H9 (cell line): ENCODE measurements at regions not wholly inside any gene's neighbourhood (a gene's known extent, or its start where the extent isn't known, plus 50 kb on each side); places are given as distances from the start of the nearest gene placed in this dataset.

Source experiments
- DNase-seq: peaks from one replicate; pipeline ENCODE4 v3.0.0-alpha.2; 2017
- H2AFZ ChIP-seq: one replicate; pipeline ENCODE4 v1.6.1; 2013; ENCODE audit warnings: mild to moderate bottlenecking, low read length, control low read depth, moderate library complexity
- H2AK5ac ChIP-seq: 2 replicates; pipeline ENCODE4 v1.6.1; 2013; ENCODE audit warnings: low read length, control low read depth, mixed read lengths; ENCODE audit not compliant: insufficient read length
- H2BK120ac ChIP-seq: one replicate; pipeline ENCODE4 v1.6.1; 2013; ENCODE audit warnings: low read depth, mild to moderate bottlenecking, low read length, control low read depth, inconsistent platforms; ENCODE audit not compliant: poor library complexity, severe bottlenecking
- H2BK12ac ChIP-seq: 2 replicates; pipeline ENCODE4 v1.6.1; 2013; ENCODE audit warnings: low read length, control low read depth, mixed read lengths, low read depth; ENCODE audit not compliant: insufficient read length
- H2BK15ac ChIP-seq: 2 replicates; pipeline ENCODE4 v1.6.1; 2013; ENCODE audit warnings: low read depth, low read length, control low read depth
- H2BK20ac ChIP-seq: one replicate; pipeline ENCODE4 v1.6.1; 2013; ENCODE audit warnings: low read depth, mild to moderate bottlenecking, low read length, control low read depth, inconsistent platforms; ENCODE audit not compliant: poor library complexity, severe bottlenecking
- H2BK5ac ChIP-seq: 2 replicates; pipeline ENCODE4 v1.6.1; 2013; ENCODE audit warnings: low read length, control low read depth, mixed read lengths; ENCODE audit not compliant: insufficient read length
- H3K14ac ChIP-seq: 2 replicates; pipeline ENCODE4 v1.6.1; 2013; ENCODE audit warnings: low read length, control low read depth; ENCODE audit not compliant: insufficient read depth
- H3K18ac ChIP-seq: 2 replicates; pipeline ENCODE4 v1.6.1; 2013; ENCODE audit warnings: low read depth, mild to moderate bottlenecking, mixed read lengths, low read length, control low read depth; ENCODE audit not compliant: insufficient read length
- H3K23ac ChIP-seq: 2 replicates; pipeline ENCODE4 v1.6.1; 2013; ENCODE audit warnings: low read length, control low read depth, mixed read lengths, low read depth; ENCODE audit not compliant: insufficient read length
- H3K23me2 ChIP-seq: 2 replicates; pipeline ENCODE4 v1.6.1; 2013; ENCODE audit warnings: low read depth, mild to moderate bottlenecking, mixed read lengths, low read length, control low read depth; ENCODE audit not compliant: insufficient read length, poor library complexity, severe bottlenecking
- H3K27ac ChIP-seq: 2 replicates; pipeline ENCODE4 v1.5.1; 2013; ENCODE audit warnings: low read length, control low read depth, mixed read lengths, low read depth; ENCODE audit not compliant: insufficient read length
- H3K27me3 ChIP-seq: 2 replicates; pipeline ENCODE4 v1.6.1; 2013; ENCODE audit warnings: low read length, control low read depth, inconsistent platforms; ENCODE audit not compliant: insufficient read depth
- H3K4ac ChIP-seq: 2 replicates; pipeline ENCODE4 v1.6.1; 2013; ENCODE audit warnings: low read depth, mild to moderate bottlenecking, control low read depth, inconsistent platforms, low read length, moderate library complexity
- H3K4me1 ChIP-seq: 2 replicates; pipeline ENCODE4 v1.6.1; 2013; ENCODE audit warnings: low read length, control low read depth, inconsistent platforms; ENCODE audit not compliant: insufficient read depth
- H3K4me2 ChIP-seq: 2 replicates; pipeline ENCODE4 v1.6.1; 2013; ENCODE audit warnings: low read length, control low read depth, mixed read lengths; ENCODE audit not compliant: insufficient read length, insufficient read depth
- H3K56ac ChIP-seq: 2 replicates; pipeline ENCODE4 v1.6.1; 2013; ENCODE audit warnings: low read depth, mild to moderate bottlenecking, mixed read lengths, low read length, control low read depth; ENCODE audit not compliant: insufficient read length
- H3K79me1 ChIP-seq: 2 replicates; pipeline ENCODE4 v1.6.1; 2013; ENCODE audit warnings: low read depth, mild to moderate bottlenecking, moderate library complexity, low read length, control low read depth, inconsistent platforms; ENCODE audit not compliant: insufficient read depth, poor library complexity, severe bottlenecking
- H3K79me2 ChIP-seq: 2 replicates; pipeline ENCODE4 v1.6.1; 2013; ENCODE audit warnings: low read length, control low read depth, inconsistent platforms; ENCODE audit not compliant: insufficient read depth
- H3K9ac ChIP-seq: 2 replicates; pipeline ENCODE4 v1.6.1; 2013; ENCODE audit warnings: low read length, control low read depth, mixed read lengths; ENCODE audit not compliant: insufficient read length; ENCODE audit errors: extremely low read depth
- H3K9me3 ChIP-seq: one replicate; pipeline ENCODE4 v1.6.1; 2013; ENCODE audit warnings: low read depth, low read length, inconsistent platforms; ENCODE audit not compliant: control insufficient read depth
- H3T11ph ChIP-seq: one replicate; pipeline ENCODE4 v1.6.1; 2013; ENCODE audit warnings: mild to moderate bottlenecking, low read length, control low read depth, inconsistent platforms
- H4K20me1 ChIP-seq: one replicate; pipeline ENCODE4 v1.6.1; 2013; ENCODE audit not compliant: control insufficient read depth, insufficient read length, insufficient read depth
- H4K5ac ChIP-seq: 2 replicates; pipeline ENCODE4 v1.6.1; 2013; ENCODE audit warnings: low read depth, mild to moderate bottlenecking, mixed read lengths, low read length, control low read depth; ENCODE audit not compliant: insufficient read length
- H4K8ac ChIP-seq: replicated peaks from 2 replicates; pipeline ENCODE4 v1.6.1; 2013; ENCODE audit warnings: low read length, control low read depth, mixed read lengths, low read depth; ENCODE audit not compliant: insufficient read length
- H4K91ac ChIP-seq: 2 replicates; pipeline ENCODE4 v1.6.1; 2013; ENCODE audit warnings: low read depth, mild to moderate bottlenecking, moderate library complexity, mixed read lengths, low read length, control low read depth; ENCODE audit not compliant: insufficient read length
- H3K27ac Mint-ChIP-seq, 3 experiments: 2 replicates in 2 of 3; 3 replicates in 1 of 3; pipeline ENCODE4 v1.8.0; 2020 to 2021; ENCODE audit warnings: mixed read lengths in 3 of 3, mild to moderate bottlenecking in 1 of 3, moderate library complexity in 1 of 3
- H3K27me3 Mint-ChIP-seq: 2 replicates; pipeline ENCODE4 v1.8.0; 2021; ENCODE audit warnings: low read depth, mild to moderate bottlenecking, moderate library complexity, mixed read lengths
- H3K36me3 Mint-ChIP-seq, 3 experiments: 2 replicates in 2 of 3; 3 replicates in 1 of 3; pipeline ENCODE4 v1.8.0; 2020 to 2021; ENCODE audit warnings: low read depth in 3 of 3, mixed read lengths in 3 of 3; ENCODE audit not compliant: insufficient read depth in 1 of 3
- H3K4me1 Mint-ChIP-seq, 2 experiments: 2 replicates each; pipeline ENCODE4 v1.8.0; 2020; ENCODE audit warnings: mixed read lengths in 2 of 2
- H3K4me3 Mint-ChIP-seq, 2 experiments: 2 replicates in 1 of 2; 3 replicates in 1 of 2; pipeline ENCODE4 v1.8.0; 2020 to 2021; ENCODE audit warnings: mild to moderate bottlenecking in 2 of 2, mixed read lengths in 2 of 2, moderate library complexity in 1 of 2
- H3K9me3 Mint-ChIP-seq, 2 experiments: 2 replicates in 1 of 2; 3 replicates in 1 of 2; pipeline ENCODE4 v1.8.0; 2020; ENCODE audit warnings: mild to moderate bottlenecking in 2 of 2, mixed read lengths in 2 of 2, moderate library complexity in 1 of 2
- CTCF ChIP-seq: fragments of 200-600 bp; sonication (generic); conservative IDR thresholded peaks from 3 replicates; pipeline ENCODE4 v1.8.0; 2021; ENCODE audit warnings: antibody characterized with exemption, mild to moderate bottlenecking
- WGBS: extraction: QIAGEN DNeasy Blood & Tissue Kit; methylation state at CpG from one replicate; pipeline ENCODE4 v1.1.7; 2013; ENCODE audit warnings: missing lambda C conversion rate, low lambda C conversion rate, mixed read lengths; ENCODE audit not compliant: insufficient read length; ENCODE audit errors: extremely low coverage; 5-methylcytosine and 5-hydroxymethylcytosine counted together

GRCh38 chr20:19129306-19129705 is 83.1 kb upstream of the SLC24A3 start:
- no peak overlapping the region for H2BK120ac ChIP-seq
- H3K4me2 ChIP-seq = no peak overlapping the region
- no peaks in the 10 kb centered on the region for H3K27me3 ChIP-seq
- no peak overlapping the region for H3K27ac ChIP-seq
- Mint-ChIP-seq H3K4me3 (no peak overlapping the region), H3K27me3 (peaks cover 2% of the 10 kb centered on the region), H3K36me3 (no peaks in the 10 kb centered on the region; a peak in 1 of 7 replicates), H3K4me1 (peaks cover 0 to 4% of the 10 kb centered on the region in 2 experiments; a peak in 1 of 4 replicates), H3K9me3 (peaks cover 0 to 2% of the 10 kb centered on the region in 2 experiments; a peak in 3 of 5 replicates), H3K27ac (no peak overlapping the region)
- H3K14ac ChIP-seq = no peak overlapping the region
- H4K5ac ChIP-seq = no peak overlapping the region
- no CpG with 5 or more reads among the region's 1 CpG for WGBS
- H2AK5ac ChIP-seq = no peak overlapping the region
- no peak overlapping the region for H2BK5ac ChIP-seq
- H3K23me2 ChIP-seq = no peaks in the 10 kb centered on the region
- 0 out of 2 replicates have a peak, but pooled peaks cover 2% of the 10 kb centered on the region for H3K79me2 ChIP-seq
- no peak overlapping the region for H2BK12ac ChIP-seq
- H2BK20ac ChIP-seq = no peak overlapping the region
- no peak overlapping the region for H3K18ac ChIP-seq
- H2BK15ac ChIP-seq = no peak overlapping the region
- H4K91ac ChIP-seq = no peak overlapping the region
- TF ChIP-seq CTCF = no peak
- H3K9ac ChIP-seq = no peak overlapping the region
- H3K23ac ChIP-seq = no peak overlapping the region
- H3K4ac ChIP-seq = no peak overlapping the region
- H4K20me1 ChIP-seq = no peaks in the 10 kb centered on the region
- H3K4me1 ChIP-seq = no peaks in the 10 kb centered on the region
- no peaks in the 10 kb centered on the region for H3K79me1 ChIP-seq
- H2AFZ ChIP-seq = no peak overlapping the region
- no peak overlapping the region for H3K56ac ChIP-seq
- H3K9me3 ChIP-seq = no peaks in the 10 kb centered on the region
- DNase-seq = no peak
- no peak overlapping the region for H4K8ac ChIP-seq
- H3T11ph ChIP-seq = no peak overlapping the region
